HepG2 (cell line): ENCODE measurements at regions not wholly inside any gene's neighbourhood (a gene's known extent, or its start where the extent isn't known, plus 50 kb on each side); places are given as distances from the start of the nearest gene placed in this dataset.

Source experiments
- ATAC-seq: fragments of 200-7000 bp; cut with Tn5 transposase; 3 replicates; pipeline ENCODE4 v1.9.1; 2020; ENCODE audit warnings: mild to moderate bottlenecking, moderate library complexity
- BruUV-seq: library from RNA; stranded (reverse); fragments of 400-500 nt; replicated peaks from 2 replicates; lab custom pipeline; 2021; lab: Mats Ljungman, UMichigan
- CTCF ChIA-PET: fragments of 300-600 bp; formaldehyde crosslinking; extraction: SDS; loops from one replicate; lab custom pipeline; 2021; ENCODE audit warnings: low total read pairs, inconsistent platforms, low intra/inter-chr PET ratio; lab: Yijun Ruan, JAX
- POLR2A ChIA-PET: fragments of 350-600 bp; sonication (Branson Sonifier 250); formaldehyde crosslinking; loops from one replicate; lab custom pipeline; 2020; ENCODE audit warnings: antibody characterized with exemption, inconsistent platforms; lab: Yijun Ruan, JAX
- DNase-seq: peaks from one replicate; pipeline ENCODE4 v3.0.0-alpha.2; 2015; ENCODE audit warnings: low spot score
- FAIRE-seq: peaks from 3 replicates; lab custom pipeline; 2011; peaks lifted over from hg19 to GRCh38; lab: Jason Lieb, UNC
- H2AFZ ChIP-seq: one replicate; pipeline ENCODE4 v1.6.1; 2011; ENCODE audit warnings: low read length, inconsistent platforms
- H3K27ac ChIP-seq: fragments of 300-600 bp; 3 replicates; pipeline ENCODE4 v1.8.0; 2011; ENCODE audit warnings: mixed run types, mild to moderate bottlenecking, mixed read lengths, low read length, inconsistent platforms; ENCODE audit not compliant: insufficient read depth; ENCODE audit errors: extremely low read length
- H3K27me3 ChIP-seq, 2 experiments: fragments of 200-600 bp in 1 of 2; 2 replicates in 1 of 2; 3 replicates in 1 of 2; pipeline versions ENCODE4 v1.6.0 to v1.8.0; 2011; ENCODE audit warnings: low read length in 2 of 2, mild to moderate bottlenecking in 2 of 2, moderate library complexity in 2 of 2, inconsistent platforms in 1 of 2; ENCODE audit not compliant: insufficient read depth in 2 of 2, control insufficient read depth in 1 of 2
- H3K36me3 ChIP-seq, 2 experiments: fragments of 200-600 bp in 1 of 2; replicated peaks in 1 of 2; 2 replicates in 1 of 2; 3 replicates in 1 of 2; pipeline versions ENCODE4 v1.5.1 to v1.8.0; 2011; ENCODE audit warnings: low read length in 2 of 2, inconsistent platforms in 1 of 2; ENCODE audit not compliant: insufficient read depth in 2 of 2, control insufficient read depth in 1 of 2
- H3K4me1 ChIP-seq: 2 replicates; pipeline ENCODE4 v1.5.1; 2012; ENCODE audit warnings: low read length, inconsistent platforms; ENCODE audit not compliant: insufficient read depth
- H3K4me2 ChIP-seq: 2 replicates; pipeline ENCODE4 v1.6.0; 2011; ENCODE audit warnings: low read depth, low read length, inconsistent platforms
- H3K4me3 ChIP-seq, 3 experiments: fragments of 200-600 bp in 1 of 3; sonication (generic), shearing (Covaris generic) in 1 of 3; replicated peaks in 1 of 3; 2 replicates each; pipeline ENCODE4 v1.5.1; 2011 to 2016; ENCODE audit warnings: low read length in 3 of 3, inconsistent platforms in 2 of 3, low read depth in 2 of 3, mild to moderate bottlenecking in 2 of 3, control low read depth in 1 of 3, mixed read lengths in 1 of 3; ENCODE audit not compliant: insufficient read depth in 1 of 3
- H3K79me2 ChIP-seq: one replicate; pipeline ENCODE4 v1.6.1; 2011; ENCODE audit warnings: low read length, inconsistent platforms; ENCODE audit not compliant: insufficient read depth
- H3K9ac ChIP-seq: 2 replicates; pipeline ENCODE4 v1.6.0; 2011; ENCODE audit warnings: mild to moderate bottlenecking, low read depth, low read length, inconsistent platforms; ENCODE audit not compliant: insufficient read depth
- H3K9me3 ChIP-seq: 2 replicates; pipeline ENCODE4 v1.5.1; 2012; ENCODE audit warnings: mild to moderate bottlenecking, low read length
- H4K20me1 ChIP-seq: 2 replicates; pipeline ENCODE4 v1.6.0; 2011; ENCODE audit warnings: inconsistent platforms, mild to moderate bottlenecking, low read length, moderate library complexity; ENCODE audit not compliant: insufficient read depth
- AHR ChIP-seq: IDR thresholded peaks from 2 replicates; pipeline ENCODE4 v1.6.1; 2018; ENCODE audit warnings: missing genetic modification reagents, missing compliant biosample characterization
- FOXA3 ChIP-seq: IDR thresholded peaks from 2 replicates; pipeline ENCODE4 v1.6.1; 2016; ENCODE audit warnings: missing genetic modification reagents, missing compliant biosample characterization
- FOXJ3 ChIP-seq: sonication (generic); formaldehyde crosslinking; IDR thresholded peaks from 2 replicates; pipeline ENCODE4 v1.4.0; 2020; ENCODE audit warnings: missing genetic modification reagents, mild to moderate bottlenecking, borderline replicate concordance
- GATAD1 ChIP-seq: IDR thresholded peaks from 2 replicates; pipeline ENCODE4 v1.6.1; 2016; ENCODE audit warnings: missing genetic modification reagents, missing compliant biosample characterization
- HNRNPL ChIP-seq: fragments of 200-400 bp; formaldehyde crosslinking; IDR thresholded peaks from 2 replicates; pipeline ENCODE4 v1.6.1; 2017; ENCODE audit warnings: mild to moderate bottlenecking, low read depth, low read length
- IKZF4 ChIP-seq: sonication (generic); formaldehyde crosslinking; IDR thresholded peaks from 2 replicates; pipeline ENCODE4 v1.5.1; 2020; ENCODE audit warnings: borderline replicate concordance, mild to moderate bottlenecking, low read depth, missing genetic modification reagents; ENCODE audit errors: not compliant biosample characterization
- KMT2B ChIP-seq: IDR thresholded peaks from 2 replicates; pipeline ENCODE4 v1.6.1; 2016; ENCODE audit warnings: missing genetic modification reagents, missing compliant biosample characterization
- REL ChIP-seq: sonication (generic); formaldehyde crosslinking; conservative IDR thresholded peaks from 2 replicates; pipeline ENCODE4 v1.8.0; 2022; ENCODE audit warnings: mild to moderate bottlenecking, missing genetic modification reagents, moderate library complexity
- SIX4 ChIP-seq: sonication (generic); formaldehyde crosslinking; IDR thresholded peaks from 2 replicates; pipeline ENCODE4 v1.4.0; 2020; ENCODE audit warnings: missing genetic modification reagents
- TARDBP ChIP-seq: sonication (generic); formaldehyde crosslinking; IDR thresholded peaks from 2 replicates; pipeline ENCODE4 v1.8.0; 2022; ENCODE audit warnings: mild to moderate bottlenecking, missing genetic modification reagents
- ZFP36L2 ChIP-seq: sonication (generic); formaldehyde crosslinking; IDR thresholded peaks from 2 replicates; pipeline ENCODE4 v1.4.0; 2020; ENCODE audit warnings: missing genetic modification reagents
- ZNF160 ChIP-seq: sonication (generic); formaldehyde crosslinking; IDR thresholded peaks from 2 replicates; pipeline ENCODE4 v1.8.0; 2022; ENCODE audit warnings: mild to moderate bottlenecking, inconsistent platforms, missing genetic modification reagents
- ZNF616 ChIP-seq: sonication (generic); formaldehyde crosslinking; IDR thresholded peaks from 2 replicates; pipeline ENCODE4 v1.5.0; 2020; ENCODE audit warnings: low read depth, mild to moderate bottlenecking, missing genetic modification reagents
- ZSCAN20 ChIP-seq: sonication (generic); formaldehyde crosslinking; IDR thresholded peaks from 2 replicates; pipeline ENCODE4 v1.4.0; 2020; ENCODE audit warnings: missing genetic modification reagents, mild to moderate bottlenecking, borderline replicate concordance
- whole genome bisulfite sequencing: methylation state at CpG from one replicate; pipeline ENCODE4 v1.1.6; 2017; ENCODE audit warnings: low lambda C conversion rate; 5-methylcytosine and 5-hydroxymethylcytosine counted together
- in situ Hi-C: cut with HindIII; loops from 2 replicates; pipeline ENCODE4 v1.10.0; 2017; ENCODE audit warnings: low pct_unique_long_range_greater_than_20kb; ENCODE audit not compliant: extremely low pct_ligation_motif_present
- intact Hi-C: fragments of 100-400 bp; cut with micrococcal nuclease; formaldehyde crosslinking; loops from one replicate; pipeline ENCODE4 v1.10.0; 2022; ENCODE audit not compliant: unreplicated experiment
- TF ChIP-seq, protein P1 (sequence below): sonication (generic); formaldehyde crosslinking; IDR thresholded peaks from 2 replicates; pipeline ENCODE4 v1.4.0; 2020; ENCODE audit warnings: missing genetic modification reagents, mild to moderate bottlenecking, borderline replicate concordance
- TF ChIP-seq, protein P2 (sequence below): sonication (generic); formaldehyde crosslinking; IDR thresholded peaks from 2 replicates; pipeline ENCODE4 v1.5.1; 2020; ENCODE audit warnings: missing genetic modification reagents, mild to moderate bottlenecking, borderline replicate concordance
- TF ChIP-seq, protein P3 (sequence below): sonication (generic); formaldehyde crosslinking; IDR thresholded peaks from 2 replicates; pipeline ENCODE4 v1.5.0; 2020; ENCODE audit warnings: missing genetic modification reagents

DNA sequence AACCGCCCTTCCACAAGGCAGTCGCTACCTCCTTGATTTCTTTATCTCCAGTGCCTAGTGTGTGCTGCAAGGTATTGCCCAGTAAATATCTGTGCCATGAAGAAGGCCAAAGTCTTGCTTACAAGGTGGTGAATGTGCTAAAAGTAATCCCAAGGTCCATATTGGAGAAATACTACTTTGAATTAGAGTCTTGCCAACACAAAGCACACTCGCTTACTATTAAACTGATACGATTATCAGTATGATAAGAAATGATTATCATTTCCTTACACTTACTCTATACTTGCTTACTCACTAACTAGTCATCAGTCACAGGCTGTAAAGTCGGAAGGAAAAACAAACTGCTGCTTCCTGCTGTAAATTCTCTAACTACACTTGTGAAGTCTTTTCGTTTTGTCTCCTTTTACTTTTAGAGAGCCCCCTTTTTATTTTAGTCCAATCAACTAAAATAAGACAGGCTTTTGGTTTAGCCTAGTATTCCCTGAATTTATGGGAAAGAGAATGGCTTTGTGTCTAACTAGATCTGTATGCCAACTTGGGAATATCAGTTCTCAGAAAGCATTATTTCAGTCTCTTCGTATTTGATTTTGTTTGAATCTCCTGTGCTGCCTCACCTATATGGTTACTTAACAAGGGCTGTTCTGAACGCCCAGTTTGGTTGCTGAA, 107.1 kb upstream of the TSC22D2 start:
- FAIRE-seq (no peak), DNase-seq (no peak)
- Histone ChIP-seq H3K4me1 (no peaks in the 10 kb centered on the region), H3K9ac (no peak overlapping the region), H3K27ac (no peak overlapping the region), H3K4me3 (no peak overlapping the region), H3K9me3 (no peaks in the 10 kb centered on the region), H3K4me2 (no peak overlapping the region), H3K79me2 (no peaks in the 10 kb centered on the region), H3K36me3 (no peaks in the 10 kb centered on the region), H3K27me3 (no peaks in the 10 kb centered on the region)
- POLR2A ChIA-PET: no interaction called here
- CTCF ChIA-PET: no interaction called here
- in situ Hi-C loops (no loop called here), intact Hi-C loops (loop anchor here (5.0 kb wide), 1 partner anchor 196 kb away; no protein-coding TSS in a partner anchor)
- no TSS peak for BruUV-seq
- TF ChIP-seq REL: no peak
- TF ChIP-seq ZNF160 (CRISPR knock-in tag): no peak
- TF ChIP-seq, protein P1, sequence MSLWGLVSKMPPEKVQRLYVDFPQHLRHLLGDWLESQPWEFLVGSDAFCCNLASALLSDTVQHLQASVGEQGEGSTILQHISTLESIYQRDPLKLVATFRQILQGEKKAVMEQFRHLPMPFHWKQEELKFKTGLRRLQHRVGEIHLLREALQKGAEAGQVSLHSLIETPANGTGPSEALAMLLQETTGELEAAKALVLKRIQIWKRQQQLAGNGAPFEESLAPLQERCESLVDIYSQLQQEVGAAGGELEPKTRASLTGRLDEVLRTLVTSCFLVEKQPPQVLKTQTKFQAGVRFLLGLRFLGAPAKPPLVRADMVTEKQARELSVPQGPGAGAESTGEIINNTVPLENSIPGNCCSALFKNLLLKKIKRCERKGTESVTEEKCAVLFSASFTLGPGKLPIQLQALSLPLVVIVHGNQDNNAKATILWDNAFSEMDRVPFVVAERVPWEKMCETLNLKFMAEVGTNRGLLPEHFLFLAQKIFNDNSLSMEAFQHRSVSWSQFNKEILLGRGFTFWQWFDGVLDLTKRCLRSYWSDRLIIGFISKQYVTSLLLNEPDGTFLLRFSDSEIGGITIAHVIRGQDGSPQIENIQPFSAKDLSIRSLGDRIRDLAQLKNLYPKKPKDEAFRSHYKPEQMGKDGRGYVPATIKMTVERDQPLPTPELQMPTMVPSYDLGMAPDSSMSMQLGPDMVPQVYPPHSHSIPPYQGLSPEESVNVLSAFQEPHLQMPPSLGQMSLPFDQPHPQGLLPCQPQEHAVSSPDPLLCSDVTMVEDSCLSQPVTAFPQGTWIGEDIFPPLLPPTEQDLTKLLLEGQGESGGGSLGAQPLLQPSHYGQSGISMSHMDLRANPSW: no peak
- TF ChIP-seq SIX4: no peak
- no peak for TF ChIP-seq KMT2B (CRISPR knock-in tag)
- no peak for TF ChIP-seq ZSCAN20
- no peak for TF ChIP-seq ZFP36L2 (CRISPR knock-in tag)
- TF ChIP-seq FOXJ3 (CRISPR knock-in tag): no peak
- TF ChIP-seq TARDBP (CRISPR knock-in tag): no peak
- TF ChIP-seq, protein P2, sequence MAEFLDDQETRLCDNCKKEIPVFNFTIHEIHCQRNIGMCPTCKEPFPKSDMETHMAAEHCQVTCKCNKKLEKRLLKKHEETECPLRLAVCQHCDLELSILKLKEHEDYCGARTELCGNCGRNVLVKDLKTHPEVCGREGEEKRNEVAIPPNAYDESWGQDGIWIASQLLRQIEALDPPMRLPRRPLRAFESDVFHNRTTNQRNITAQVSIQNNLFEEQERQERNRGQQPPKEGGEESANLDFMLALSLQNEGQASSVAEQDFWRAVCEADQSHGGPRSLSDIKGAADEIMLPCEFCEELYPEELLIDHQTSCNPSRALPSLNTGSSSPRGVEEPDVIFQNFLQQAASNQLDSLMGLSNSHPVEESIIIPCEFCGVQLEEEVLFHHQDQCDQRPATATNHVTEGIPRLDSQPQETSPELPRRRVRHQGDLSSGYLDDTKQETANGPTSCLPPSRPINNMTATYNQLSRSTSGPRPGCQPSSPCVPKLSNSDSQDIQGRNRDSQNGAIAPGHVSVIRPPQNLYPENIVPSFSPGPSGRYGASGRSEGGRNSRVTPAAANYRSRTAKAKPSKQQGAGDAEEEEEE: no peak
- no peak for TF ChIP-seq FOXA3 (CRISPR knock-in tag)
- no peak for TF ChIP-seq AHR (CRISPR knock-in tag)
- TF ChIP-seq ZNF616 (CRISPR knock-in tag): no peak
- no peak for TF ChIP-seq IKZF4 (CRISPR knock-in tag)
- TF ChIP-seq, protein P3, sequence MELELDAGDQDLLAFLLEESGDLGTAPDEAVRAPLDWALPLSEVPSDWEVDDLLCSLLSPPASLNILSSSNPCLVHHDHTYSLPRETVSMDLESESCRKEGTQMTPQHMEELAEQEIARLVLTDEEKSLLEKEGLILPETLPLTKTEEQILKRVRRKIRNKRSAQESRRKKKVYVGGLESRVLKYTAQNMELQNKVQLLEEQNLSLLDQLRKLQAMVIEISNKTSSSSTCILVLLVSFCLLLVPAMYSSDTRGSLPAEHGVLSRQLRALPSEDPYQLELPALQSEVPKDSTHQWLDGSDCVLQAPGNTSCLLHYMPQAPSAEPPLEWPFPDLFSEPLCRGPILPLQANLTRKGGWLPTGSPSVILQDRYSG (CRISPR knock-in tag): no peak
- no peak for TF ChIP-seq GATAD1 (CRISPR knock-in tag)
- no peak for TF ChIP-seq HNRNPL
- TF ChIP-seq, all 625 proteins: peak for 0
- Histone ChIP-seq H4K20me1 (no peaks in the 10 kb centered on the region), H2AFZ (no peak overlapping the region)
- WGBS: 34% methylated on average over 8 of the region's 8 CpGs
- ATAC-seq: no peak
